ENCODE measurements at regions not wholly inside any gene's neighbourhood (a gene's known extent, or its start where the extent isn't known, plus 50 kb on each side); places are given as distances from the start of the nearest gene placed in this dataset.

DNA sequence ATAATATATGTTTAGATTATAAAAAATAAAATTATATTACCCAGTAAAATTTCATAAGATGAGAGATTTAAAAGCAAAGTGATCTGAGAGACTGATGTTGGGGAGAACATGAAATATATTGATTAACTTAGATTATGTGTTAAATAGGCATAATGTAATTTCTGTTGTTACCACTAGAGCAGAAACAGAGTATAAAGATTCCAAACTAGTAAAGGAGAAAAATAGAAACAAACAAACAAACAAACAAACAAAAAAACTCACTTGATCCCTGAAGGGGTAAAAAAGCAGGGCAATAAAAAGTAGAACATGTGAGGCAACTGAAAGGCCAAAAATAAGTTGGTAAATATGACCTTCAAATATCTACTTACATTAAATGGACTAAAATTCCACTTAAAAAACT lies 640.4 kb upstream of the RGS18 start:
- TF ChIP-seq LEF1 (IDR thresholded peaks at IDR 0.05; ENCODE audit: borderline replicate concordance) (no peak), CTBP1 (IDR thresholded peaks at IDR 0.05; ENCODE audit: borderline replicate concordance) (no peak), FOXA1 (IDR thresholded peaks at IDR 0.05) (no peak), FOXM1 (IDR thresholded peaks at IDR 0.05; ENCODE audit: borderline replicate concordance) (no peak), BHLHE40 (IDR thresholded peaks at IDR 0.05; ENCODE audit: borderline replicate concordance) (no peak), ZNF384 (IDR thresholded peaks at IDR 0.05) (no peak)
